Endothelial cell of umbilical vein (primary cell): ENCODE measurements at regions not wholly inside any gene's neighbourhood (a gene's known extent, or its start where the extent isn't known, plus 50 kb on each side); places are given as distances from the start of the nearest gene placed in this dataset.

Experiments used
- BruUV-seq: library from RNA; stranded (reverse); fragments of 400-500 nt; replicated peaks from 2 replicates; lab custom pipeline; 2021; lab: Mats Ljungman, UMichigan
- CTCF ChIA-PET: fragments of 300-600, 350-600 bp; sonication (Branson Sonifier 250); formaldehyde crosslinking; loops from one replicate; lab custom pipeline; 2021; ENCODE audit warnings: antibody characterized with exemption, inconsistent platforms; lab: Charles Lee
- POLR2A ChIA-PET: fragments of 300-600, 350-600 bp; sonication (Branson Sonifier 250); formaldehyde crosslinking; loops from one replicate; lab custom pipeline; 2021; ENCODE audit warnings: antibody characterized with exemption, inconsistent platforms; lab: Charles Lee
- DNase-seq: peaks from one replicate; pipeline ENCODE4 v3.0.0-alpha.2; 2011; ENCODE audit warnings: low read depth, low spot score
- FAIRE-seq: peaks from 2 replicates; lab custom pipeline; 2011; peaks lifted over from hg19 to GRCh38; lab: Jason Lieb, UNC
- H2AFZ ChIP-seq: 2 replicates; pipeline ENCODE4 v1.6.0; 2012; ENCODE audit warnings: low read depth, low read length, control low read depth, inconsistent platforms
- H3K27ac ChIP-seq: 2 replicates; pipeline ENCODE4 v1.5.1; 2011; ENCODE audit warnings: low read depth, mild to moderate bottlenecking, control low read depth, low read length, moderate library complexity; ENCODE audit not compliant: insufficient read depth
- H3K27me3 ChIP-seq, 2 experiments: 2 replicates each; pipeline versions ENCODE4 v1.6.0 to v1.6.1; 2011; ENCODE audit warnings: low read length in 2 of 2, mixed read lengths in 1 of 2; ENCODE audit not compliant: control insufficient read depth in 2 of 2, insufficient read depth in 2 of 2
- H3K36me3 ChIP-seq, 2 experiments: 2 replicates in 1 of 2; 3 replicates in 1 of 2; pipeline ENCODE4 v1.5.1; 2011; ENCODE audit warnings: low read length in 2 of 2, mild to moderate bottlenecking in 1 of 2, moderate library complexity in 1 of 2; ENCODE audit not compliant: control insufficient read depth in 2 of 2, insufficient read depth in 2 of 2; ENCODE audit errors: extremely low read depth in 1 of 2
- H3K4me1 ChIP-seq: 3 replicates; pipeline ENCODE4 v1.5.1; 2011; ENCODE audit warnings: mild to moderate bottlenecking, low read length; ENCODE audit not compliant: control insufficient read depth, insufficient read depth; ENCODE audit errors: extremely low read depth
- H3K4me2 ChIP-seq: 2 replicates; pipeline ENCODE4 v1.6.1; 2011; ENCODE audit warnings: low read length, control low read depth, mixed read lengths; ENCODE audit not compliant: insufficient read depth
- H3K4me3 ChIP-seq, 3 experiments: fragments of 200-600 bp in 1 of 3; sonication (generic), shearing (Covaris generic) in 1 of 3; replicated peaks in 1 of 3; 2 replicates each; pipeline ENCODE4 v1.5.1; 2011 to 2016; ENCODE audit warnings: control low read depth in 3 of 3, low read length in 3 of 3, mild to moderate bottlenecking in 2 of 3, inconsistent platforms in 1 of 3, low read depth in 1 of 3, moderate library complexity in 1 of 3; ENCODE audit not compliant: insufficient read depth in 1 of 3
- H3K79me2 ChIP-seq: 2 replicates; pipeline ENCODE4 v1.6.0; 2012; ENCODE audit warnings: low read length, inconsistent platforms; ENCODE audit not compliant: control insufficient read depth, insufficient read depth
- H3K9ac ChIP-seq: replicated peaks from 2 replicates; pipeline ENCODE3; 2011; ENCODE audit warnings: low read length, control low read depth; ENCODE audit not compliant: insufficient read depth; ENCODE audit errors: extremely low read depth
- H3K9me1 ChIP-seq: replicated peaks from 3 replicates; pipeline ENCODE4 v1.6.0; 2011; ENCODE audit warnings: mild to moderate bottlenecking, low read length; ENCODE audit not compliant: control insufficient read depth, insufficient read depth; ENCODE audit errors: extremely low read depth
- H3K9me3 ChIP-seq: replicated peaks from 2 replicates; pipeline ENCODE4 v1.5.1; 2012; ENCODE audit warnings: low read length, inconsistent platforms; ENCODE audit not compliant: control insufficient read depth, insufficient read depth
- H4K20me1 ChIP-seq: replicated peaks from 2 replicates; pipeline ENCODE3; 2011; ENCODE audit warnings: mild to moderate bottlenecking, low read length; ENCODE audit not compliant: control insufficient read depth, insufficient read depth; ENCODE audit errors: extremely low read depth
- EZH2 ChIP-seq: IDR thresholded peaks from 2 replicates; pipeline ENCODE4 v1.6.1; 2012; ENCODE audit warnings: borderline replicate concordance, low read depth, mild to moderate bottlenecking, moderate library complexity, low read length, inconsistent platforms; ENCODE audit not compliant: severe bottlenecking
- FOS ChIP-seq: IDR thresholded peaks from 2 replicates; pipeline ENCODE4 v1.6.1; 2011; ENCODE audit warnings: mild to moderate bottlenecking, low read length, moderate library complexity, borderline replicate concordance; ENCODE audit not compliant: insufficient read depth
- GATA2 ChIP-seq: IDR thresholded peaks from 2 replicates; pipeline ENCODE4 v1.7.0; 2011; ENCODE audit warnings: low read depth, mild to moderate bottlenecking, moderate library complexity, mixed read lengths, low read length; ENCODE audit not compliant: insufficient read length, insufficient read depth
- JUN ChIP-seq: IDR thresholded peaks from 2 replicates; pipeline ENCODE4 v1.6.1; 2011; ENCODE audit warnings: borderline replicate concordance, low read depth; ENCODE audit not compliant: insufficient read length, insufficient read depth
- MYC ChIP-seq: IDR thresholded peaks from one replicate; pipeline ENCODE4 v1.6.1; 2011; ENCODE audit warnings: mild to moderate bottlenecking, low read depth, low read length
- POLR2A ChIP-seq: IDR thresholded peaks from 2 replicates; pipeline ENCODE4 v1.6.1; 2012; ENCODE audit warnings: low read depth, mild to moderate bottlenecking, control low read depth, low read length
- POLR2AphosphoS5 ChIP-seq: IDR thresholded peaks from 2 replicates; pipeline ENCODE4 v1.6.1; 2012; ENCODE audit warnings: low read depth, mild to moderate bottlenecking, control low read depth, low read length, moderate library complexity; ENCODE audit not compliant: insufficient read depth
- dilution Hi-C: fragments of 300-500 bp; cut with MboI; formaldehyde crosslinking; loops from one replicate; pipeline ENCODE4 v1.15.0; 2019; ENCODE audit warnings: low sequenced_read_pairs; ENCODE audit not compliant: extremely low pct_ligation_motif_present
- intact Hi-C: fragments of 100-400 bp; cut with micrococcal nuclease; formaldehyde crosslinking; loops from one replicate; pipeline ENCODE4 v1.10.0; 2022
- TF ChIP-seq, protein P1 (sequence below), 2 donors: IDR thresholded peaks; 1 replicate in 1 of 2; 2 replicates in 1 of 2; pipeline ENCODE4 v1.5.1; 2011; ENCODE audit warnings: low read length in 2 of 2, mild to moderate bottlenecking in 2 of 2, moderate library complexity in 2 of 2, control low read depth in 1 of 2, inconsistent platforms in 1 of 2, low read depth in 1 of 2; ENCODE audit not compliant: insufficient read depth in 1 of 2; ENCODE audit errors: extremely low read depth in 1 of 2
- TF ChIP-seq, protein P2 (sequence below): IDR thresholded peaks from 2 replicates; pipeline ENCODE4 v1.6.1; 2011; ENCODE audit not compliant: insufficient read depth, insufficient read length

DNA sequence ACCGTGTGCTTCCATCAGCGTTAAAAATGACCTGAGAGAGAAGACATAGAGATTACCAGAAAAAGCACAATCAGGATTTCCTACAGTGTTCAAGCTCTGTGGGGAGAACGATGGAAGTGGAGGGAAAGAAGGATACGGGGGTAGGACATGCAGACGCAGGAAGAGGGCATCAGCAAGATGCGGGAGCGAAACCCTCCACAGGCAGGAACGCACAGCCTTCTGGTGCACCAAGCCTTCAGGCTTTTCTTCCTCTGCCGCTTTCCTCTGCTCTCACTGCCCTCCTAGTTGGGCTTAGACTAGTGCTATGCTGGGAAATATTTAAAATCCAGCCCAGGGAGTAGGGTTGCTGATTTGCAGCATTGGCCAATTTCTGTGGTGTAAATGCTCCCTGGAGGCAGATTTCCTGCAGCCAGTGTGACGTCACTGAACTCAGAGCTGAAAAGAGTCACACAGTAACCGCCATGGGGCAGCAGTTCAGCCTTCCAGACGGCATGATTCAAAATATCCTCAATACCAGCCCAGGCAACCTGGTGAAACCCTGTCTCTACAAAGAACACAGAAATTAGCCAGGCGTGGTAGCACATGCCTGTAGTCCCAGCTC lies 205.1 kb upstream of the SOX1 start:
- TF ChIP-seq POLR2A, result no peak
- no peak for TF ChIP-seq JUN
- no peak for TF ChIP-seq POLR2AphosphoS5
- TF ChIP-seq FOS, result no peak
- TF ChIP-seq, protein P1, sequence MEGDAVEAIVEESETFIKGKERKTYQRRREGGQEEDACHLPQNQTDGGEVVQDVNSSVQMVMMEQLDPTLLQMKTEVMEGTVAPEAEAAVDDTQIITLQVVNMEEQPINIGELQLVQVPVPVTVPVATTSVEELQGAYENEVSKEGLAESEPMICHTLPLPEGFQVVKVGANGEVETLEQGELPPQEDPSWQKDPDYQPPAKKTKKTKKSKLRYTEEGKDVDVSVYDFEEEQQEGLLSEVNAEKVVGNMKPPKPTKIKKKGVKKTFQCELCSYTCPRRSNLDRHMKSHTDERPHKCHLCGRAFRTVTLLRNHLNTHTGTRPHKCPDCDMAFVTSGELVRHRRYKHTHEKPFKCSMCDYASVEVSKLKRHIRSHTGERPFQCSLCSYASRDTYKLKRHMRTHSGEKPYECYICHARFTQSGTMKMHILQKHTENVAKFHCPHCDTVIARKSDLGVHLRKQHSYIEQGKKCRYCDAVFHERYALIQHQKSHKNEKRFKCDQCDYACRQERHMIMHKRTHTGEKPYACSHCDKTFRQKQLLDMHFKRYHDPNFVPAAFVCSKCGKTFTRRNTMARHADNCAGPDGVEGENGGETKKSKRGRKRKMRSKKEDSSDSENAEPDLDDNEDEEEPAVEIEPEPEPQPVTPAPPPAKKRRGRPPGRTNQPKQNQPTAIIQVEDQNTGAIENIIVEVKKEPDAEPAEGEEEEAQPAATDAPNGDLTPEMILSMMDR (IDR thresholded peaks at IDR 0.05; ENCODE audit: extremely low read depth in 1 of 2, insufficient read depth in 1 of 2, low read depth in 1 of 2, low read length in 2 of 2), result no peak
- no peak for TF ChIP-seq MYC
- no peak for TF ChIP-seq EZH2
- TF ChIP-seq, protein P2, sequence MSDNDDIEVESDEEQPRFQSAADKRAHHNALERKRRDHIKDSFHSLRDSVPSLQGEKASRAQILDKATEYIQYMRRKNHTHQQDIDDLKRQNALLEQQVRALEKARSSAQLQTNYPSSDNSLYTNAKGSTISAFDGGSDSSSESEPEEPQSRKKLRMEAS, result no peak
- no peak for TF ChIP-seq GATA2
- no peak for FAIRE-seq
- POLR2A ChIA-PET, result no interaction called here

More for the DNA sequence above, 205.1 kb upstream of the SOX1 start:
- dilution Hi-C loops (no loop called here), intact Hi-C loops (no loop called here)
- Histone ChIP-seq H3K79me2 (no peaks in the 10 kb centered on the region), H3K9me1 (no peaks in the 10 kb centered on the region), H3K27me3 (no peaks in the 10 kb centered on the region), H3K4me3 (no peak overlapping the region), H3K4me2 (no peak overlapping the region), H3K9me3 (peaks cover 7% of the 10 kb centered on the region), H3K36me3 (no peaks in the 10 kb centered on the region), H3K4me1 (no peaks in the 10 kb centered on the region), H2AFZ (no peak overlapping the region), H3K9ac (no peak overlapping the region), H4K20me1 (no peaks in the 10 kb centered on the region), H3K27ac (no peak overlapping the region)
- DNase-seq, result no peak
- CTCF ChIA-PET, result no interaction called here
- BruUV-seq, result no TSS peak
